Hematopoietic multipotent progenitor cell treated with erythropoietin and hydrocortisone succinate and interleukin-3 and kit ligand, for 8 days (in vitro differentiated cells): ENCODE measurements at regions not wholly inside any gene's neighbourhood (a gene's known extent, or its start where the extent isn't known, plus 50 kb on each side); places are given as distances from the start of the nearest gene placed in this dataset.
"Not testable (repeated sequence)": the region's sequence is repeated elsewhere in the genome, so short reads cannot be mapped to it uniquely, and the experiment has no call there.

Experiments used
- DNase-seq: peaks from one replicate; pipeline ENCODE4 v3.0.0-alpha.2; 2015

DNA sequence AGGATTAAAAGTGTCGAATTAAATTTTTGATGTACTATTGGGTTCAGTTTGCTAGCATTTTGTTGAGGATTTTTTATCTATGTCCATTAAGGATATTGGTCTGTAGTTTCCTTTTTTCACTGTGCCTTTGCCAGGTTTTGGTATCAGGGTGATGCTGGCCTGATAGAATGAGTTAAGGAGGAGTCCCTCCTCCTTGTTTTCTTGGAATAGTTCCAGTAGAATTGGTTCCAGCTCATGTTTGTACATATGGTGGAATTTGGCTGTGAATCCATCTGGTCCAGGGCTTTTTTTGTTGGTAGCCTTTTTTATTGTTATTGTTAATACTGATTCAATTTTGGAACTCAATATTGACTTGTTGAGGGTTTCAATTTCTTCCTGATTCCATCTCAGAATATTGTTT lies 141.8 kb downstream of the SIM1 start:
- DNase-seq, result no peak

GRCh38 chr6:100320686-100321085 lies 144.0 kb downstream of the SIM1 start:
- no peak for DNase-seq

DNA sequence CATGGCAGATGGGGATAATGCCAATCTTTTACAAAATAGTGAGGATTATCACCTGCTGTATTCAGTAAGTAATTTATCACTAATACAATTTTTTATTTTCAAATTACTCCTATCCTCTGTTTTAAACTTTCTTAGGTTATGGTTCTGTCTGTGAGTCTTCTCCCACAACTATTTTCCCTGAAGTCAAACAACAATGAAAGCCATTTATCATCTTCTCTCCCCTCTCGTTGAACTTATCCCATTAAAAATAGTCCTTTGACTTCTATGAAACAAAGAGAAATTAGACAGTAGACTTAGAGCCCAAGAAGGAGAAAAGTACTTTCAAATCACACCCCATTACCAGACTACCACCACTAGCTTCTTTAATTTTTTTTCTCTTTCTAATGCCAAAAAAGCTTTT lies 147.7 kb downstream of the SIM1 start:
- no peak for DNase-seq

- DNase-seq, result no peak
These were observed 150.5 kb downstream of the SIM1 start for GRCh38 chr6:100314186-100314585.

GRCh38 chr6:100311707-100312251 lies 152.9 kb downstream of the SIM1 start:
- DNase-seq, result no peak

GRCh38 chr6:100309174-100309573 lies 155.5 kb downstream of the SIM1 start:
- no peak for DNase-seq

DNA sequence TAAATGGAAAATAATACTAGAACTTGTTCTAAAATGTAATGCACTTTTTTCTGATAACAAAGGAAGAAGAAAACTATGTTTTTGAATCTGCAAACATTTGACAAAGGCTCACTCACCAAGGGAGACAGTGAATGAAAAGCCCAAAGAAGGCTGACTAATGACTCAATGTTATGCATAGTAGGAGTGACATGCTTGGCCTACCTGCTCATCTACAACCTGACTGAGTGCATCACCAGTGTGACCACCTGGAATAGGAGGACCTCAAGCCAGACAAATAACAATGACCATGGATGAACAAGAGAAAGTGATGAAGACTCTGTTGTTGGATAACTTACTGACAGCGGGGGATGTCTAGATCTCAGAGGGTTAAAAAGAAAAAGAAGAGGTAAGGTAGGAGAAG lies 157.2 kb downstream of the SIM1 start:
- DNase-seq, result no peak

DNA sequence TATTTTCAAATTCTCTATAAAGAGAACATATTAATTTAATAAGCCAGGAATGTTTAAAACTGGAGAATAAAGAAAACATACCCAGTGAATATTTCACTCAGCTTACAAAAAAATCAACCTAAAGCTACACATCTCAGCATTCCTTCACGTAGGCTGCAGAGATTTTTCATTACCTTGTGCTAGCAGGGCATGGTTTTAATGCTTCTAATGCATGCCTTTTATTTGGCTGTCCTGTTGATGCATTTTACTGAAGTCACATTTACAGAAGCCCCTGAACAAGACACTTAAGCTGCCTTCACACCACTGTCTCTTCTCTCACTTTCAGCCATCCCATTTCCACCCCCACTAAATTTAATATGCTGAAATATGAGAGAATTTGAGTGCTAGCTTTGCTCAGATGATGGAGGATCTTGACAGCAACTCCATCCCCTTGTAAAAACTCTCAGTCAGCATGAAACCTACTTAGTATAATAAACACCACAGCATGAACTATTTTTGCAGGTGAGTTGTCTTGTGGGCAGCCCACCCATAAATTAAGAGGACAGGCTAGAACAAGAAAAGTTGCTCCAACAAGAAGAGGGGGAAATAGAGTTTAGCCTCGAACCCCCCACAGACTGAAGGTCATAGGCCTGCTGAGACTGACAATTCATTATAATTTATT lies 159.4 kb downstream of the SIM1 start:
- no peak for DNase-seq

GRCh38 chr6:100304575-100304974 lies 160.1 kb downstream of the SIM1 start:
- no peak for DNase-seq

GRCh38 chr6:100301731-100302130 lies 163.0 kb downstream of the SIM1 start:
- DNase-seq, result no peak

DNA sequence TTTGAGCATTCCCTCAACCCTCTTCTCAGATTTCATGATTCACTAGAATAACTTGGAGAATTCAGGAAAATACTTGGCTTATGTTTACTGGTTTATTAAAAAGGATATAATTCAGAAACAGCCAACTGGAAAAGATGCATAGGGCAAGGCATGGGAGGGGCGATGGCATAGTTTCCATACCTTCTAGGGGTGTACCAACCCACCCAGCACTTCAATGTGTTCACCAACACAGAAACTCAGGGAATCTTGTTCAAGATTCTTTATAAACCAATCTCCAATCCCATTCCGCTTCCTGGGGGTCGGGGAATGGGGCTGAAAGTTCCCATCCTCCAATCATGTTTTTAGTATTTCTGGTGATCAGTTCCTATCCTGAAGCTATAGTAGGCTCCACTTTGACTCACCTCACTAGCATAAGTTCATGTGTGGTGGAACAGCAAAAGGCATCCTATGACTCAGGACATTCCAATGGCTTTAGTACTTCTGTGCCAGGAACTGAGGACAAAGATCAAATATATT lies 164.4 kb downstream of the SIM1 start:
- no peak for DNase-seq

GRCh38 chr6:100296810-100297544 lies 167.7 kb downstream of the SIM1 start:
- DNase-seq, result no peak

GRCh38 chr6:100295172-100295571 lies 169.5 kb downstream of the SIM1 start:
- DNase-seq, result not testable (repeated sequence)

DNA sequence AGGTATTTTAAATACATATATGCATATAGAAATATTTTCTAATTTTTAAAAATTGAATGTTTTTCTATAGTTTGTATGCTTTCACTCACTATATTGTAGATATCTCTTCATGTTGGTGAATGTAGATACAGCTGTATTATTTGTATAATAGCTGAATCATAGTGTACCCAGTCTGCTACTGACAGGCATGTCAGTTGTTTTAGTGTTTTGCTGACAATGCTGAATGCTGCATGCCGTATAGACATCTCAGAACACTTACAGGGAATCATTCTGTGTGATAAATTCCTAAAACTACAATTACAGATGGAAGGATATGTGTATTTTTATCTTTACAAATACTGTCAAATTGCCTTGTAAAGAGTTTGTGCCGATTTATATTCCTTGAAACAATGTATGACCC lies 175.4 kb downstream of the SIM1 start:
- DNase-seq, result no peak

- no peak for DNase-seq
These were observed 176.4 kb downstream of the SIM1 start for GRCh38 chr6:100288311-100288710.

DNA sequence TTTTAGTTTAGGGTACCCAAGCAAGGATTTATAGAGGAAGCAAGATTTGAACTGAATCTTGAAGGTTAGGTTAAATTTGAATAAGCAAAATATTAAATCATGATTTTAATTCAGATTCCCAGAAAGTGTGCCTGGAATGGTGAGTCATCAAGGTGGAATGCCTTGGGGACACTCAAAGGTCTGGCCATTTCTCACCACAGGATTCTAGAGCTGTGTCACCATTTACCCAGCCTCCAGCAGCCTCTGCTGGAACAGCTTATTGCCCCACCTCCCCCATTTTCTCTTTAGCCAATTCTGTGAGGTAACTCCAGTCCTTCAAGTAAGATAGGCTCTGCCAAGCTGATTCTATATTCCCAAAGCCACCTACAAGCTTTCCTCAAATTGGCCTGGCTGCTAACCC lies 181.4 kb downstream of the SIM1 start:
- DNase-seq, result no peak

DNA sequence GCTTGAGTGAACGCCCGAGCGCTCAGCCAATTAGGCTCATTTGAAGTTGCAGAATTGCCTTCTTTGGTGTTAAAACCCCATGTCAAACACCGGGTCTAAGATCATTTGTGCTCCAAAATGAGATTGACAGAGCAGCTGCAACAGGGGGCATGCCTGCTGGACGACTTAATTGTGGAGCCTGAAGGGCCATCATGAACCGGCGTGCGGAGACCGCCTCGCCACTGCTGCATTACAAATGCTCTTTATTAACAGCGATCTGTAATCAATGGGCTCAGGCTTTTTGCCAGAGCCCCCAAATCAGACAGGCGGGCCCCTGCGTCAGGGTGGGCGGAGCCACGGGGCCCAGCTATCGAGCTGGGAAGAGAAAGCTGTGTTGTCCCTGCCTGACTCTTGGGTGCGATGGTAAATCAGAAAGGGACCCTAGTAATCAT lies 183.2 kb downstream of the SIM1 start:
- no peak for DNase-seq

DNA sequence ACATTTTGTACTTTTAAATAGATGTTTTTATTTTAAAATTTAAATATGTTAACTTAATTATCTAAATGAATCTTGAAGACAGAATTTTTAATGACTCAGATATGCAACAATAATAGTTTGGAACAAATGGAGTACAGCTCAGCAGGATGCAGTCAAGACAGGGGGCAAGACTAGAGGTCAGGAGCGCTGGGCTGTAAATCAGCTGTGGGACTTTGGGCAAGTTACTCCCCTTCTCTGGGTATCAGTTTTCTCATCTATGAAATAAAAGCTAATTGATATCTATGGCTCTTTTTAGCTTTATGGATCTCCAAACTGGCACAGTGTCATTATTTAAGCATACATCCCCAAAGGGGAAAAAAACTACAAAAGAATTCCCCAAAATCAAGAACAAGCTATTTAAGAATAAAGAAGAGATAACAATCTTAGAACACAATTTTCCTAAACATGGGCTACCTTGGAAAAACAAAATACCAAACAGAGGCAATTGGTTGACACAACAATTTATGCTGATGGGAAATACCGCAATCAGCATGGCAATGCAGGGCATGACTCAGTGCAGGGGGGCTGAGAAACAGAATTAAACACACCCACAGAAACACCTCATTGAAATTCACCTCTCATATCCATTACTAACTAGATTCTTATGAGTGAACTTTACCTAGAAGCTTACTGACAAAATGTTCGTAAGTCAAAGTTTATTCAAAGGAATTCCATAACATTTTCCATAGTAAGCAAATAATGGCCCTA lies 188.2 kb downstream of the SIM1 start:
- DNase-seq, result no peak

GRCh38 chr6:100274147-100274546 lies 190.6 kb downstream of the SIM1 start:
- no peak for DNase-seq

- DNase-seq, result peak; percentile 14
These were observed 193.1 kb downstream of the SIM1 start for GRCh38 chr6:100271625-100272024.

DNA sequence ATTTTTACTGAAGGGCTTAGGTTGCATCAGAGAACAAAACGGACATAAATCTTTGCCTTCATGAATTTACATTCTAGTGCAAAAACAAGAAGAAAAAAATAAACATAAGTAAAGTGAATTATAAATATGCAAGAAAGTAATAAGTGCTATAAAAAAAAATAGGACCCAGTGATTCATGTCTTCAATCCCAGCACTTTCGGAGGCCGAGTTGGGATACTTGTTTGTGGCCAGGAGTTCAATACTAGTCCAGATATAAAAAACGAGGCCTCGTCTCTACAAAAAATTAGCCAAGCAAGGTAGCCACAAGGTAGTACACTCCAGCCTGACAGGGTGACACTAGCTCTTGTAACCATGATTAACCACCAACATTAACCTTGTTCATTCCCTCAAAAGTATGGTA lies 193.5 kb downstream of the SIM1 start:
- no peak for DNase-seq

- DNase-seq, result no peak
These were observed 195.5 kb downstream of the SIM1 start for GRCh38 chr6:100269189-100269588.

GRCh38 chr6:100268326-100268725 lies 196.4 kb downstream of the SIM1 start:
- DNase-seq, result no peak
